ENCODE measurements at regions not wholly inside any gene's neighbourhood (a gene's known extent, or its start where the extent isn't known, plus 50 kb on each side); places are given as distances from the start of the nearest gene placed in this dataset.

- ChIA-PET CTCF (interaction anchor here (1.1 kb wide), 1 partner anchor 108 kb away, joined by 3 read pairs; no protein-coding TSS in a partner anchor), POLR2A (interaction anchor here (1.3 kb wide), 1 partner anchor 14 kb away, joined by 4 read pairs; no protein-coding TSS in a partner anchor)
- intact Hi-C loops (cut with micrococcal nuclease) = no loop called here
- no peaks in the 10 kb centered on the region for H3K27me3 Mint-ChIP-seq (ENCODE audit: insufficient read depth, unreplicated experiment)
- DNase-seq (ENCODE audit: unreplicated experiment) = no peak
- no peaks in the 10 kb centered on the region for H3K4me1 Mint-ChIP-seq (ENCODE audit: insufficient read depth, unreplicated experiment)
- peaks cover 16% of the 10 kb centered on the region for H3K9me3 Mint-ChIP-seq (ENCODE audit: unreplicated experiment)
- no peak for TF ChIP-seq CTCF (IDR thresholded peaks at IDR 0.05; ENCODE audit: unreplicated experiment)
- H3K4me3 Mint-ChIP-seq (ENCODE audit: unreplicated experiment) = no peak overlapping the region
- H3K27ac Mint-ChIP-seq (ENCODE audit: low read depth, unreplicated experiment) = no peak overlapping the region
- no TSS peak for BruUV-seq (replicated peaks)
- no peaks in the 10 kb centered on the region for H3K36me3 Mint-ChIP-seq (ENCODE audit: insufficient read depth, unreplicated experiment)
Observed at GRCh38 chr4:10295301-10295700, 161.9 kb downstream of the ZNF518B start.

DNA sequence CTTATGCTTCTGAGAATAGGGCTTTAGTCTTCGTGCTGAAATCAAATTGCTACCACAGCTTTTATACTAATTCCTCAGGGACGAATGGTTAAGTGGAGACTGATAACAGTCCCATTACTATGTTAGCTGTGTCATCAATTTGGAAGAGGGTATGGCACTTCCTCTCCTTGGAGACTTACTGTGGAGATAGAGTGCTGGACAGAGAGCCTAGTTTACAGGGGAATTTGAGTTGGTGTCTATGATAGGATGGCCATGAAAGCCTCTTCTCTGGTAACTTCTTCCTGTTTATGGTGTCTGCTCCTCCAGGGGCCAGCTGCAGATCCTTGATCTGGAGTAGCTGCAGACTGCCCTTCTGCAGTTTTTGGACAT, 167.7 kb downstream of the ZNF518B start:
- Mint-ChIP-seq H3K36me3 (ENCODE audit: insufficient read depth, unreplicated experiment) (no peaks in the 10 kb centered on the region), H3K9me3 (ENCODE audit: unreplicated experiment) (peaks cover 16% of the 10 kb centered on the region), H3K4me1 (ENCODE audit: insufficient read depth, unreplicated experiment) (no peaks in the 10 kb centered on the region), H3K27me3 (ENCODE audit: insufficient read depth, unreplicated experiment) (no peaks in the 10 kb centered on the region), H3K4me3 (ENCODE audit: unreplicated experiment) (no peak overlapping the region), H3K27ac (ENCODE audit: low read depth, unreplicated experiment) (no peak overlapping the region)
- no peak for DNase-seq (ENCODE audit: unreplicated experiment)
- no peak for TF ChIP-seq CTCF (IDR thresholded peaks at IDR 0.05; ENCODE audit: unreplicated experiment)
- no TSS peak for BruUV-seq (replicated peaks)
- ChIA-PET POLR2A (no interaction called here), CTCF (interaction anchor here (0.7 to 1.2 kb wide), 2 partner anchors 57 to 172 kb away, joined by 3 read pairs; no protein-coding TSS in a partner anchor)
- intact Hi-C loops (cut with micrococcal nuclease) = no loop called here

DNA sequence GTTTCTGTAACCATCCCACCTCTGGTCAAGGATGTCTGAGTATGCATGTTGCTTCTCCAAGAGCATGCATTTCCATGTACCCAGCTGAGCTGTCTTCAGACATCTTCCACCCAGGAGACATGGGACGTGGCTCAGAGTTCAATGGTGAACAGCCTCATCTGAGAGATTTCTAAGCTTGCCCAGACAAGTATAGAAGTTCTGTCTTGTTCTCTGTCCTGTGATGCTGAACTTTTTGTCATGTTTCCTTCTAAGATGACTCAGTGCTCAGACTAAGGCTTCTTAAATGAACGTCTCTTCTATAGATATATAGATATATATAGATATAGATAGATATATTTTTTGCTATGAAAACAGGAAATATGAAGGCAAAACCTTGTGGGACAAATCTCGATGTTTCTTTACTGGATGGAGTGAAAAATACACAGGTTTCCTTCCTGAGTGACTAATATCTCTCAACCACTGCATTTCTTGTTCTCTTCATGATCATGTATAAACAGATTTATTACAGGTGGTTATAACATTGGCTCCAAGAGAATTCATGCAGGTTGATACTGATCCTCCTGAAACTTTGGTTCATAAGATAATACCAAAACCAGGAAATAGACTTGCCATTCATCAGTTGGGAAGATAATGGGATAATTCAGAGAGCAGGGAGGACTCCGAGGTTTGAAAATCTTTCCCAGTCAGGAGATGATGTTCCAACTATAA, 168.2 kb downstream of the ZNF518B start:
- ChIA-PET CTCF (interaction anchor here (0.9 to 1.2 kb wide), 2 partner anchors 14 to 171 kb away, joined by 3 read pairs; no protein-coding TSS in a partner anchor), POLR2A (interaction anchor here (0.8 to 1.1 kb wide), 2 partner anchors 8 to 172 kb away, joined by 3 read pairs; no protein-coding TSS in a partner anchor)
- no TSS peak for BruUV-seq (replicated peaks)
- no peak for TF ChIP-seq CTCF (IDR thresholded peaks at IDR 0.05; ENCODE audit: unreplicated experiment)
- Mint-ChIP-seq H3K36me3 (ENCODE audit: insufficient read depth, unreplicated experiment) (no peaks in the 10 kb centered on the region), H3K4me3 (ENCODE audit: unreplicated experiment) (no peak overlapping the region), H3K9me3 (ENCODE audit: unreplicated experiment) (peaks cover 15% of the 10 kb centered on the region), H3K4me1 (ENCODE audit: insufficient read depth, unreplicated experiment) (no peaks in the 10 kb centered on the region), H3K27ac (ENCODE audit: low read depth, unreplicated experiment) (no peak overlapping the region), H3K27me3 (ENCODE audit: insufficient read depth, unreplicated experiment) (no peaks in the 10 kb centered on the region)
- peak; percentile 30 for DNase-seq (ENCODE audit: unreplicated experiment)
- intact Hi-C loops (cut with micrococcal nuclease) = no loop called here

DNA sequence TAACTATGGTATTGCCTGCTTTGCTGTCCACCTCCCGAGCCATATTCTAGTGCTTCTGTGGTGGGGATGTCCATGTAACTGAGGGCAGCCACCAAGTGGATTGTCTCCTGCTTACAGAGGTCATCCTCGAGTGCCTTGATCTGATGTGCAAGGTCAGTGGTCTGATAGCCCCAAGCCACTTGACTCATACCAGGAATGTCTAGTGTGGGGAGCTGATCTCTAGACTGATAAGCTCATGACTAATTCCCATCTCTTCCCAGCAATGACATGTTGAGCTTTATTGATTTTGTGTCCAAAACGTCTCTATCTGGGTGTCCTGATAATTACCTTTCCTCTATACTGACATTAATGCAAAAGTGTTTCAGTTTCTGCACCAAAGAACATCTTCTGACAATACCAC, 168.4 kb upstream of the WDR1 start:
- ChIA-PET CTCF (no interaction called here), POLR2A (interaction anchor here (2.6 kb wide), 1 partner anchor 17 kb away, joined by 7 read pairs; no protein-coding TSS in a partner anchor)
- Mint-ChIP-seq H3K9me3 (ENCODE audit: unreplicated experiment) (no peaks in the 10 kb centered on the region), H3K27ac (ENCODE audit: low read depth, unreplicated experiment) (no peak overlapping the region), H3K4me3 (ENCODE audit: unreplicated experiment) (no peak overlapping the region), H3K27me3 (ENCODE audit: insufficient read depth, unreplicated experiment) (no peaks in the 10 kb centered on the region), H3K36me3 (ENCODE audit: insufficient read depth, unreplicated experiment) (no peaks in the 10 kb centered on the region), H3K4me1 (ENCODE audit: insufficient read depth, unreplicated experiment) (peaks cover 5% of the 10 kb centered on the region)
- no peak for TF ChIP-seq CTCF (IDR thresholded peaks at IDR 0.05; ENCODE audit: unreplicated experiment)
- DNase-seq (ENCODE audit: unreplicated experiment) = no peak
- intact Hi-C loops (cut with micrococcal nuclease) = no loop called here
- no TSS peak for BruUV-seq (replicated peaks)
